ENCODE measurements at regions not wholly inside any gene's neighbourhood (a gene's known extent, or its start where the extent isn't known, plus 50 kb on each side); places are given as distances from the start of the nearest gene placed in this dataset.

GRCh38 chr7:125516194-125516593 is 586.6 kb upstream of the POT1 start:
- TF ChIP-seq EZH2phosphoT487 (IDR thresholded peaks at IDR 0.05; ENCODE audit: insufficient read depth, low read depth) (no peak), EZH2 (IDR thresholded peaks at IDR 0.05; ENCODE audit: insufficient read depth, poor library complexity, severe bottlenecking) (no peak)
